Stimulated activated CD8-positive, alpha-beta memory T cell treated with anti-CD3 and anti-CD28 coated beads, Interleukin-4, amount 100 ng/mL, for 24 hours (primary cell): ENCODE measurements at regions not wholly inside any gene's neighbourhood (a gene's known extent, or its start where the extent isn't known, plus 50 kb on each side); places are given as distances from the start of the nearest gene placed in this dataset.
"Not testable (repeated sequence)": the region's sequence is repeated elsewhere in the genome, so short reads cannot be mapped to it uniquely, and the experiment has no call there.

Source experiments
- DNase-seq: peaks from one replicate; pipeline ENCODE4 v3.0.0-alpha.2; 2020; ENCODE audit warnings: low read depth

DNA sequence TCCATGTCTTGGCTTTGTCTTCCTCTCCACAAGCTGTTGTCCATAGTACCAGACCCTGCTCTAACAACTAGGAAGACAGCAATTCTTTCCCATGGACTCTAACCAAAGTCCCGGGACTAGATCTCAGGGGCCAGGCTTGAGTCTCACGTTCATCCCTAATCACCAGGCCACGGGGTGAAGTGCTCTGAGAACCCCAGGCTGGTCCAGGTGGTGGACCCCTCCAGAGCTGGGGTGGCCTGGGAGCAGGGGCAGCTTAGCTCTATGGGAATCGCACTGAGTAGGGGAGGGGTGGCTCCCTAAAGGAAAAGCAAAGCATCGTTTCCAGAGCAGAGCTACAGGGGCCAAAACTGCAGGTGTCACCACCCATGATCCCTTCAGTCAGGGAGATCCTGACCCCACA is 150.9 kb downstream of the TPRA1 start:
- DNase-seq = no peak

DNA sequence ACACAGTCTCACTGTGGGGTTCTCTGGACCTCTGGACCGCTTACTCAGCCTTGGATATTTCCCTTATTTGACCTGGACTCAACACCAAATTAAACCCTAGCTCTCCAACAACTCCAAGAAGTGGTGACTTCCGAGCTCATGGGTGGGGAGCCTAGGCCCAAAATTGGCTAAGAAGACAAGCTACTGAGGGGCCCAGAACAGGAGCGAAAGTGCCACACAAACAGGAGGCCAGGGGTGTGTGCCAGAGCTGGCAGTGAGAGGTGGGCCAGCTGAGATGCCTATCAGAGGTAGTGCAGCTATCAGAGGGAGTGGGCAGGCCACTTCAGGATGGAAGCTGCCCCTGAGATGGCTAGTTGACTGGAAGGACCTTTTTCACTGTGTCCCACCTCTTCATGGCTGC is 151.1 kb upstream of the PRR20G start:
- no peak for DNase-seq

DNA sequence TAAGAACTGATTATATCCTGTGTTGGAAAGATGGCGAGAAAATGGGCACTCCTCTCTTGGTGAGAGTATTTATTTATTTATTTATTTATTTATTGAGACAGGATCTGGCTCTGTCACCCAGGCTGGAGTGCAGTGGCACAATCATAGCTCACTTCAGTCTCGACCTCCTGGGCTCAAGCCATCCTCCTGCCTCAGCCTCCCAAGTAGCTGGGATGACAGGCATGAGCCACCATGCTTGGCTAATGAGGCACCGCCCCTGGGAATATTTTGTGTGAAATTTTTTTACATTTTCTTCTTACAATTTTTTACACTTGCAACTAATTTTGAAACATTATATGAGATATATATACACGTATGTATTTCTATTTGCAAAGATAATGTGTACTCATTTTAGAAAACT is 150.5 kb upstream of the PRR20G start:
- no peak for DNase-seq

DNA sequence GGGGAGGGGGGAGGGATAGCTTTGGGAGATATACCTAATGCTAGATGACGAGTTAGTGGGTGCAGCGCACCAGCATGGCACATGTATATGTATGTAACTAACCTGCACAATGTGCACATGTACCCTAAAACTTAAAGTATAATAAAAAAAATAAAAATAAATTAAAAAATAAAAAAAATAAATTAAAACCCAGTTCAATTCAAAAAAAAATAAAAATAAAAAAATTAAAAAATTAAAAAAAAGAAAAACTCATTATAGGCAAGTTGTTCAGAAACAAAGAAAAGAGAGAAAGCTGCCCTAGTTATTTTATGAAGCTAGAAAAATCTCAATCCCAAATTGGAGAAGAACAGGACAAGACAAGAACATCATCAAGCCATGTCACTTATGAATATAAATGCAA is 147.5 kb upstream of the PRR20G start:
- DNase-seq = not testable (repeated sequence)

DNA sequence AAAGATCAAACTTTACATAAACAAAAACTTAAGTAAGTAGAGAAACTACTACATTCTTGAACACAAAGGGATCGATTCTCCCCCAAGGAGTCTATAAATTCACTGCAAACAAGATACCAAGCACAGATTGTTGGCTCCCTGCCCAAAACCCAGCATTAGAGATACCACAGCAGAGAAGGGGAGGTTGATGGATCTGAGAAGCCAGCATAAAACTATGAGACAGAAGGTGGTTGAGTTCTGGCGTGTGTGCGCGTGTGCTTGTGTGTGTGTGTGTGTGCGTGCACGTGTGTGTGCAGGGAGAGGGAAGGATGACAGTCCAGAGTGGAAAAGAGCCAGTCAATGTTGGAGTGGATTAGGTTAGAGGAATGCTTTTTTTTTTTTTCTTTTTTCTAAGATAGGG is 143.2 kb upstream of the PRR20G start:
- no peak for DNase-seq

DNA sequence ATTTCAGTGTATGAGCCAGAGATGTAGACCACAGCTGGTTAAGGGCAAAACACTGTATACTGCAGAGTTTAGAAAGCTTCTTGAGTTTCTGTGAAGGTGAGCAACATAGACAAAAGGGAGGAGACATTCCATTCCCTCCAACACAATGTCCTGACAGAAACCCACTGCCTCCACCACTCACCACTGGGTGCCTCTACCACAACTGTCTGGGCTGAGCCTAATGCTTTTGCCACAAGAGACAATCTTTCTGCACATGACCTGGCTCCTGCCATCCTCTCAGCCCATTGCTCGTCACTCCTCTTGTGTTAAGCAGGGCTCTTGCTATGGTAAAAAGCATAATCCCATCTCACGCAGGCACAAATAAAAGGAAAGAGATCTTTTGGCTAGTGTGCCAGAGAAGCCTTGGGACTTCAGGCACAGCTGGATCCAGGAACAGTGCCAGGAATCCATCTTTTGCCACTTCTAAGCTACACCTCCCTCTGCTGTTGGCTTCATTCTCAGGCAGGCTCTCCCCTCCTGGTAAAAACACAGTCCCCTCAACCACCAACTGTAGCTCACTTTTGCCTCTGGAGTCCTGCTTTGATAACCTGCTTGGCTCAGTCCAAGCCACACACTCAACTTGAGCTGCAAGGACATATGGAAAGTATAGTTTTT is 140.6 kb upstream of the PRR20G start:
- no peak for DNase-seq

DNA sequence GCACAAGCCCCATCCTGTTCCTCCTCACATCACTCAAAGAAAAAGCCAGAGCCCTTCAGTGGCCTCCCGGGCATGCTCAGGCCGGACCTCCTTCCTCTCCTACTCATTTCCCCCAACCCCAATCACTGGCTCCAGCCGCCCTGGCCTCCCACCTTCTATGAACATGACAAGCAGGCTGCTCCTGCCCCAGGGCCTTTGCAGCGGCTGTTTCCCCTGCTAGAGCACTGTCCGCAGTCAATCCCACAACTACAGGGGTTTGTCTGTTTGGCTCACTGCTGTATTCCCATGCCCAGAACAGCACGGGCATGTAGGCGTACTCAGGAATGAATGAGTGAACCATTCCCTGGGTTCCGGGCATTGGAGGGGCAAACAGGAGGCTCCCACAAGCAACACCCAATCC is 139.8 kb upstream of the PRR20G start:
- no peak for DNase-seq

DNA sequence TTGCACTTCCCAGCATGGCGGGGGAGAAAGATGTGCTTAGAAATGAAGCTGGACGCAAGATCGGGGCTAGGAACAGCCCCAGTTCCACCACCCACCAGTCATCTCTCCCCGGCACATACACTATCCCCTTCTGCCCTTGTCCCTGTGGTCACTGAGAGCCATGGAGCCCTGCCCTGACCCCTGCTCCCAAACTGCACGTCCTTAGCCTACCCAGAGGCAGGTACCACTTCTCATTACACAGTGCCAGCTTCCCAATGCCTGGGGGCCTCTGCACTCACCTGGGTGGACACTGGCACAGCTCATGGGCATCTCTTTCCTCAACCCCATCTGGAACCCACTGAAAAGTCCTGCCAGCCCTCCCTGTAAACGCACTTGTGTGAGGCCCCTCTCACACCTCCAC is 139.3 kb upstream of the PRR20G start:
- DNase-seq = no peak

DNA sequence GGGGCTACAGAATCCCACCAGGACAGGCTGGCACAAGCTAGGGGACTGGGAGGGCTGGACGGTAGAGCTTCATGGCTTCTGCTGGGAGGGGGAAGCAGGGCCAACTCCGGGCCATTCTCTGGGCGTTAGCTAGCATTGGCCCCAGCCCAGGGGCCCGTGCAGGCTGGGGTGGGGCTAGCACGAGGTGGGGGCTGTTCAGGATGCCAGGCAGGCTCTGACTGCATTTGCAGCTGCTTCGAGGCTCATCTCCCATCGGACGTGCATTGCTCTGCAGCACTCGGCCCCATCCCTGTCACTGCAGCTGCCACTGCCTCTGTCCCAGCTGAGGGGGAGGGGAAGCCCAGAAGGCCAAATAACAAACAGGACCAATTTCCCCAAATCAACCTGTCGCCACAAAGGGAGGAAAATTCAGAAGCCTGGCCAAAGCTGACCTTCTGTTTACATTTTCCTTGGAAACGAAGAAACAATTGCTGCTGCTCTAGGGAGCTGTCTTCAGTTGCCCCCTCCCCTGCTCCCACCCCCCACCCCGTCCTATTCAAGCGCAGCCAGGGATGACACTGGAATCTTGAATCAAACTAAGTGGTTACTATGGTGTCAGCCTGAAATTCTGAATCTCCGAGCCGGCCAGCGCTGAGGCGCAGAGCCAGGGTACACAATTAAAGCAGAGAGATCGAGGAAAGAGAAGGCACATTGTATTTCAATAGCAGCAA is 138.8 kb upstream of the PRR20G start:
- DNase-seq = no peak

DNA sequence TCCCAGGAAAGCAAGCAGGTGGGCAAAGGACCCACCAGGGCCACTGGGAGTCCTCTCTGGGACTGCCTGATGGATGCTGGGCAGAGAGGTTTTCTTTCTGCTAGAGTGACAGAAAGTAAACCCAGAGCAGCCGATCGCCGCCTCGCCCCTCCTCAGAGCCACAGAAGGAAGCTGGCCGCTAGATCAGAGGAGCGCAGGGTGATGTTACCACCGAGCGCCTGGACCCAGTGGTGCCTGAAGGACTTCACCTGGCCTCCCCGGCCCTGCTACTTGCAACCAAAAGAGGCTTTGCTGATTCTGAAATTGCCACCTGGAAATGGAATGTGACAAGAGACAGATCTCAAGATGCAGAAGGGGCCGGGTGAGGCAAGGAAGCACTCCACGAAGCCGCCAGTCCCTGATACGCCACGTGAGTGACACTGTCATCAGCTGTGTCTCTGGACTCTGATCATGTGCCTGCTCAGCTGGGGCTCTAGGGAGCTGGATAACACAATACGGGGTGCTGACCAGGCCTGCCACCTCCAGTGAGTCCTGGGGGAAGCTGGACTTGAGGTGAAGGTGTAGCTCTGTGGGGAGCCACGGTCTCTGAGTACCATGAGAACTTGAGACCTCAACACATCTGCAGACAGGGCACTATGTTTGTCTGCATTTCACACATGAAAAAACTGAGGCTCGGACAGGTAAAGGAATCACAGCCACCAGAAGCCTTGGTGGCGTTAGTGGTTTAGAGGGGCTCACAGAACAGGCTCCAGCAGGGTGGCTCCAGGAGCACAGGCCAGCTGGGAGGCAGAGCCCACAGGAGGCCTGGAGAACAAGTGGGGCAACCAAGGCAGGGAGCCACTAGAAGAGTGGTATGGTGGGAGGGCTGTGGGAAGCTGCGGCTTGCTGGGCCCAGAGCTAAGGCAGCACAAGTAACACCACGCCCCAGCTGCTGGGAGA is 137.9 kb upstream of the PRR20G start:
- no peak for DNase-seq

DNA sequence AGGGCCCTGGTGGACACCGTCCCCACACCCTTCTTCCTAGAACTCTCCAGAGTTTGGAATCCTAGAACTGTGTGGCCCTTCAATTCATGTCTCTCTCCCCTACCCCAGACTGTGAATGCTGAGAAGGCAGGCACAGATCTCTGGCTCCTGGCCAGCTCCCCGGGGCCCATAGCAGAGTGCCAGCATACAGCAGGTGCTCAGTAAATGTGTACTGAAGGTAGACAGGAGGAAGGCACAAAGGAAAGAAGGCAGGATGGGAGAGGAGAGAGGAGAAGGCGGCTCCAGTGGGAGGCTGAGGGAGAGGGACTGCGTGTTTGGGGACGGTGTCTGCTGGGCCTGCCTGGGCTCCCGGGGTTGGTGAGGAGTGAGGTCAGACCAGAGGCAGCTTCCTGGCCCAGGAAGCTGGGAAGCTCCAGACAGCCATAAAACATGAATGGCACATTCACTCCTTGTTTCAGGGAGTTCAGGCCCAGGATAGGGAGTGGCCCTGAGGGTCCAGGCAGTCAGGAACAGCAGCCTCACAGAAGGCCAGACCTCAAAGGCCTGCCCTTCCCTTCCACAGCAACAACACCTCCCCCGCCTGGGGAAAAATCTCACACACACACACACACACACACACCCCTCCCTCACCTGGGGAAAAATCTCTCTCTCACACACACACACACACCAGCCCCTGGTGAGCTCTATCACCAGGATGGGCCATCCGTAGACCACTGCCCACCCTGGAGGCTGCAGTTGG is 137.1 kb upstream of the PRR20G start:
- no peak for DNase-seq

DNA sequence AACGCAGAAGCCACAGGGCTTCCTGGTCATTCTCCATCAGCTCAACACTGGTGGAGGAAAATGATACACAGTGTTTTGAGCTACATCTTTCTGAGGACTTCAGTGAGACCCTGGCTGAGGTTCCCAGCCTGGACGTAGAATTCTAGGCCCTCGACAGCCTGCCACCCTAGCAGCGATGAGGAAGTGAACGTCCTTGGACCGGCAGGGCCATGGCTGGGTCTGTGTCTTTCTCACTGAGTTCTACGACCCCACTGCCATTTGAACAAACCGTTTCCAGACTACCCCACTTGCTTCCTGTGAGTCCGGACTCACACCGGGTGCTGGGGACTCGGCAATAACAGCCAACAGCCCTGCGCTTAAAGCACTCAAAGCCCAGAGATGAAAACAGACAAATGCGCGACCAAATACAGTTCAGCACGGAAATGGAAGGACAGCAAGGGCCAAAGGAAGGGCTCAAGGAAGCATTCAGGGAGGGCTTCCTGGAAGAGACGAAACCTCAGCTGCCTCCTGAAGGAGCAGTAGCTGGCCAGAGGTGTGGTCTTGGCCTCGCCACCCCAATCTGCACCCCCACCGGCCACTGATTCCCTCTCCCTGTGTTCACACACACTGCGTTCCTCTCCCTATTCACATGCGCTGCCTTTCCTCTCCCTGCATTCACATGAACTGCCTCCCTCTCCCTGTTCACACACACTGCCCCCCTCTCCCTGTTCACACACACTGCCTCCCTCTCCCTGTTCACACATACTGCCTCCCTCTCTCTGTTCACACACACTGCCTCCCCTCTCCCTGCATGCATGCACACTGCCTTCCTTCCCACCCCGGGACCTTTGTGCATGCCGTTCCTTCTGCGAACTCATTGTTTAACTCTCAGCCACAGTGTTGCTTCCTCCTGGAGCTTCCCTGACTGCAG is 136.3 kb upstream of the PRR20G start:
- no peak for DNase-seq

DNA sequence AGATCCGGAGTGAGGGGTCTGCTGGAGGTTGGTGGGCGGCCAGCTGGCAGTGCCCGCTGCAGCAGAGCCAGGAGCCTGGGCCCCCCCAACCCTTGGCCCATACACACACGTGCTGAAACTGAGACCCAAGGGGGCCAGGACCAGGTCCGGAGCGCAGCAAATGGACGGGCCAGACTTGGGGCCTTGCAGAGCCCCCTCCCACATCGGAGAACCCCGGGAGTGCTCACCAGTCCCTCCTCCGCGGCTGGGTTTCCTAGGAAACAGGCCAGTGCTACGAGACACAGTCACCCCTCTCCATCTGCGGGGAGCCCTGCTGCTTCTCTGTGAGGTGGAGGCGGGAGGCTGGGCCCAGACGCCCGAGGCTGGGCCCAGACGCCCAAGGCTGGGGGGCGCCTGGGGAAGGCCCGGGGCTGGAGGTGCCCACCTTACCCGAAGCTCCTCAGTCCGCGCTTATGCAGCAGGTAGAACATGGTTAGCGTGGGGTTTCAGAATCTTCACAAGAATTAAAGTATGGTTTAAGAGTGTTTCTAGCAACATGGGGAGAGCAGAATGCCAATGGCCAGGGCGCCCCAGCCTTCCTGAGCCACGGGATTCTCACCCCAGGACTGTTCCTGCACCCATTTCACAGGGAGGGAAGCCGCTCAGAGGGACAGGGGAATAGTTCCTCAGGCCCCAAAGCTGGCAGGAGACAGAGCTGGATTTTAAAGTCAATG is 135.0 kb upstream of the PRR20G start:
- DNase-seq = no peak

DNA sequence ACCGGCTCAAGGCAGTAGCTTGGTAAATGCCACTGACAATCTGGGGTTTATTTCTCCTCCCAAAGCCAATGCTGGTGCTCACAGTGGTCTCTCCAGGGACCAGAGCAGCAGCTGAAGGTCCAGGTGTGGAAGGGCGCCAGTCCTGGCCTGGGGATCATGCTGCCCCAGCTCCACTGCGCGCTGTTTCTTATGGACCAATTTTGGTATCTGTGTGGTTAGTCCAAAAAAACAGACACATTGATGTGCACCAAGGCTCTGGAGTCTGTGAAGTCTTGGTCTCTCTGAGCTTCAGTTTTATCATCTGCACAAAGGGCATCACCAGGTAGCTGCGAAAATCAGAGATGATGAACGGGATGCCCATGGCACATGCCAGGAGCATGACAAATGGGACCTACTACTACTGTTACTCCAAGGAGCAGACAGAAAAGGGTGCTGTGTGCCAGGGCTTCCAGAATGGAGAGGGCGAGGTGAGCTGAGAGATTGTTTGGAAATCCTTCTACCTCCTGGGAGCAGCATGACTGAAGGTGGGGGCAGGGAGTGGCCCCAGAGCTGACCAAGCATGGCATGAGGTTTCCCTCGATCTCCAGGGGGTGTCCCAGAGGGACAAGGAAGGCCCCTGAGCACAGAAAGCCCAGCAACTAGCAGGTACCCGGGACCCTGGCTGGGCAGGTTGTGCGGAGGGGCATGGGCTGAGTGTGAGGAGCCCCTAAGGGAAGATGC is 134.3 kb upstream of the PRR20G start:
- no peak for DNase-seq

DNA sequence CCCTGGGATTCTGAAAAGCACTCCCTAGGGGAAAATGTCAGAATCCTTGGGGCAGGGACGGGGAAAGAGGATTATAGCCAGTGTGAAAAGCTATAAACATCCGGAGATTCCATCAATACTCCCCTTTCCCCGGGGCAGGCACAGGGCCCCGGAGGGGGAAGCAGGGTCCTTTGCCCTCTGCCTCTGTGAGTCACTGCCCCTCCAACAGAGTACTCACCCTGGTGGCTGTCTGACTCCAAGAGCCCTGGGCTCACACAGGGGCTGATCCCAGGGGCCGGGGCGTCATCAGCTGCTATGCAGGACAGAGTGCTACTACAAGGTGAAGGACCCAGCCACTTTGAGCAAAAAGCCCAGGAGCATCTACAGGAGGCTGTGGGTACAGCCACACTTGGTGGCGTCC is 133.0 kb upstream of the PRR20G start:
- DNase-seq = no peak

DNA sequence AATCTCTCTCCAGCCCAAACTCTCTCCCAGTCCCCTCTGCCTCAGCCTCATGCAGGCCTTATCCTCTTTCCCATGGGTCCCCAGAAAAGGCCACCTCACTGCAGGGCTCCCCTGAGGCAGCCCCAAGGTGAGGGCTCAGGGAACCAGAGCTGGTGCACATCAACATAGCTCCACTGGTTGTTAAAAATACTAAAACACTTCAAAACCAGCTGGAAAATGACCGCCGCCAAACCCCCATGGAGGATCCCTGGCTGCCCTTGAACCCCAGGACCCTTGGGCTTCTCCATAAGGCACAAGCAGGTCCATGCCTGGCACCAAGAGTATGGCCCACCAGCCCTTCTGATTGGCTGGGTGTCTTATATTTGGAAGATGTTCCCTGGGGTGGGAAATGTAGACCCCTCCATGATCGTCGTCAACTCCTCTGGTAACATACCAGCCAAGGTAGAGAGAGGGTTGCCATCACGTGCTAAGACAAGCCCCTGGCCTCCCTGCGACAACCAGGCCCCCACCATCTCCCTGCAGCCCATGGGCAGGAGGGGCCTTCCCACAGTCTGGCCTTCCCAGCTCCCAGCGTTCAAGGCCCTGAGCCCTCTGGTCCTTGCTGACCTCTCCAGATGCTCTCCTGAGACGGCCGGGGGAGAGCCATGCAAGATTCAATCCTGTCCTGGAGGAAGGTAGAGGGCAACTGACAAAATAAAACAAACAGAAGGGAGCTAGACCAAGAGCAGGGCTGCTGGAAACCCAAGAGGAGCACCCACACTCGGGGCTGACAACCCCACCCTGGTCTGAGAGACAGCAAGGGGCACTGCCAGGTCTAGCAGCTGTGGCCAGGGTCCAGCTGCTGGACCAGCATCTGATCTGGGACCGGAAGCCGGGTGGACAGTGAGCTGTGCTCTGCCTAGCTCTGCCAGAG is 132.1 kb upstream of the PRR20G start:
- no peak for DNase-seq

DNA sequence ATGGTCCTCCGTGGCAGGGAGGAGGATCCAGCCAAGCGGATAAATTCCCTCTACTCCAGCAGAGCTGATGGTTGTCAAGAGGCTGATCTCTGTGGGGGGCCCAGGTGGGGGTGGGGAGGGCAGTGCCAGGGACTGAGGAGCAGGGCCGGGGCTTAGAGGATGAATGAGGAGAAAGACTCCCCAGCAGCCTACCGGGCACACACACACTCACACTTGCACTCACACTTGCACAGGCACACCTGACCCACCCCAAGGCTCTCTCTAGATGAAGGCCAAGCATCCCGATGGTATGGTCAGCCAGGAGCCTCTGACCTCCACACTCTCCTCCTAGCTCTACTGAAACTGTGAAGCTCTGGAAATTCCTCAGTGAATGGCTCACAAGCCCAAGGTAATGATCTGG is 131.3 kb upstream of the PRR20G start:
- no peak for DNase-seq

DNA sequence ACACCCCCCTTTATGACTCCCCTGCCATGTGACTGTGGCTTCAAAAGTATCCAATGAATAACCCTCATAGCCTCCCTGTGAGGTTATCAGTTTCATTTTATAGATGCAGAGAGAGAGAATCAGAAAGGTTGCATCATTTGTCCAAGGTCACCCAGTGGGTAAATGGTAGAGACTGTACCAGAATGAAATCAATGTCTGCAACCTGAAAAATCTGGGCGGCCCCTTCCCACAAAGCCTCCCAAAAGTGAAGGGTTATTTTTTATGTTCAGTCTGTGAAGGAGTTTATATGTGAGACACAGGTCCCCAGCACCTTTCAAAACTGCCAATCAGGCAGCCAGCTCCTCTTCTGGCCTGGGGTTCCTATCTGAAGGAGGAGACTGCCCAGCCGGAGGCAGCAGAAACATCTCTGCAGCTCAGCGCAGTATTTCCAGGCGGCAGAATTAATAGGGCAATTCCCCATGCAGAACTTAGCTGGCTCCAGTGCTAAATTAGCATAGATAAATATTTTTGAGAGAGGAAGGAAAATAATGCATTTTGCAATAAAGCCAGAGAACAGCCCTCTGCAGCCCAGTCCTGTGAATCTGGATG is 130.8 kb upstream of the PRR20G start:
- DNase-seq = no peak
